22Rv1 (cell line): ENCODE measurements at regions not wholly inside any gene's neighbourhood (a gene's known extent, or its start where the extent isn't known, plus 50 kb on each side); places are given as distances from the start of the nearest gene placed in this dataset.

Experiments
- CTCF ChIP-seq: fragments of 450-650 bp; IDR thresholded peaks from 2 replicates; pipeline ENCODE4 v1.5.1; 2017; ENCODE audit warnings: mild to moderate bottlenecking
- ZFX ChIP-seq: fragments of 450-650 bp; IDR thresholded peaks from 2 replicates; pipeline ENCODE4 v1.6.1; 2017; ENCODE audit warnings: antibody characterized with exemption, borderline replicate concordance

GRCh38 chr2:215750763-215751162 lies 262.6 kb downstream of the MREG start:
- no peak for TF ChIP-seq CTCF
- TF ChIP-seq ZFX: no peak
